ENCODE measurements at regions not wholly inside any gene's neighbourhood (a gene's known extent, or its start where the extent isn't known, plus 50 kb on each side); places are given as distances from the start of the nearest gene placed in this dataset.

- Histone ChIP-seq H3K9me3 (ENCODE audit: insufficient read depth, low read length) (no peaks in the 10 kb centered on the region), H3F3A (ENCODE audit: insufficient read depth) (no peaks in the 10 kb centered on the region), H3K4me3 (ENCODE audit: insufficient read depth, low read length, poor library complexity, severe bottlenecking) (no peak overlapping the region), H3K79me2 (ENCODE audit: insufficient read depth, low read length) (no peaks in the 10 kb centered on the region), H4K20me1 (ENCODE audit: low read depth, low read length) (no peaks in the 10 kb centered on the region), H3K27me3 (ENCODE audit: low read length) (no peaks in the 10 kb centered on the region), H3K4me2 (ENCODE audit: low read depth, low read length, poor library complexity, severe bottlenecking) (no peak overlapping the region), H2AFZ (ENCODE audit: low read depth, low read length, severe bottlenecking) (no peak overlapping the region), H3K9ac (ENCODE audit: low read length) (no peak overlapping the region), H3K36me3 (ENCODE audit: low read length) (no peaks in the 10 kb centered on the region), H3K9me2 (replicated peaks; ENCODE audit: insufficient read depth, low read length) (no peaks in the 10 kb centered on the region), H3K27ac (ENCODE audit: low read depth, low read length) (no peak overlapping the region)
- TF ChIP-seq CTCF (IDR thresholded peaks at IDR 0.05; ENCODE audit: insufficient read depth, low read length, poor library complexity, severe bottlenecking) (no peak), EZH2phosphoT487 (conservative IDR thresholded peaks at IDR 0.05; ENCODE audit: low read length) (no peak)
These were observed 166.1 kb upstream of the EEA1 start for GRCh38 chr12:93094988-93095737.

- Histone ChIP-seq H3F3A (ENCODE audit: insufficient read depth) (no peaks in the 10 kb centered on the region), H3K36me3 (ENCODE audit: low read length) (no peaks in the 10 kb centered on the region), H3K4me3 (ENCODE audit: insufficient read depth, low read length, poor library complexity, severe bottlenecking) (no peak overlapping the region), H3K4me2 (ENCODE audit: low read depth, low read length, poor library complexity, severe bottlenecking) (no peak overlapping the region), H3K9ac (ENCODE audit: low read length) (no peak overlapping the region), H3K27ac (ENCODE audit: low read depth, low read length) (no peak overlapping the region), H3K27me3 (ENCODE audit: low read length) (no peaks in the 10 kb centered on the region), H2AFZ (ENCODE audit: low read depth, low read length, severe bottlenecking) (no peak overlapping the region), H3K79me2 (ENCODE audit: insufficient read depth, low read length) (no peaks in the 10 kb centered on the region), H3K9me3 (ENCODE audit: insufficient read depth, low read length) (no peaks in the 10 kb centered on the region), H3K9me2 (replicated peaks; ENCODE audit: insufficient read depth, low read length) (no peaks in the 10 kb centered on the region), H4K20me1 (ENCODE audit: low read depth, low read length) (no peaks in the 10 kb centered on the region)
- TF ChIP-seq EZH2phosphoT487 (conservative IDR thresholded peaks at IDR 0.05; ENCODE audit: low read length): no peak
- no peak for TF ChIP-seq CTCF (IDR thresholded peaks at IDR 0.05; ENCODE audit: insufficient read depth, low read length, poor library complexity, severe bottlenecking)
These were observed 168.3 kb upstream of the EEA1 start for GRCh38 chr12:93097417-93097816.

GRCh38 chr12:93098077-93098476 lies 169.0 kb upstream of the EEA1 start:
- no peaks in the 10 kb centered on the region for H3K36me3 ChIP-seq (ENCODE audit: low read length)
- peak overlapping the region; percentile 98 for H2AFZ ChIP-seq (ENCODE audit: low read depth, low read length, severe bottlenecking)
- TF ChIP-seq EZH2phosphoT487 (conservative IDR thresholded peaks at IDR 0.05; ENCODE audit: low read length): no peak
- TF ChIP-seq CTCF (IDR thresholded peaks at IDR 0.05; ENCODE audit: insufficient read depth, low read length, poor library complexity, severe bottlenecking): peak; percentile 56
- H3K27ac ChIP-seq (ENCODE audit: low read depth, low read length): no peak overlapping the region
- H3K9me2 ChIP-seq (replicated peaks; ENCODE audit: insufficient read depth, low read length): no peaks in the 10 kb centered on the region
- no peaks in the 10 kb centered on the region for H3K27me3 ChIP-seq (ENCODE audit: low read length)
- no peaks in the 10 kb centered on the region for H4K20me1 ChIP-seq (ENCODE audit: low read depth, low read length)
- no peak overlapping the region for H3K9ac ChIP-seq (ENCODE audit: low read length)
- H3K4me3 ChIP-seq (ENCODE audit: insufficient read depth, low read length, poor library complexity, severe bottlenecking): no peak overlapping the region
- H3K9me3 ChIP-seq (ENCODE audit: insufficient read depth, low read length): no peaks in the 10 kb centered on the region
- H3K79me2 ChIP-seq (ENCODE audit: insufficient read depth, low read length): no peaks in the 10 kb centered on the region
- H3K4me2 ChIP-seq (ENCODE audit: low read depth, low read length, poor library complexity, severe bottlenecking): no peak overlapping the region
- no peaks in the 10 kb centered on the region for H3F3A ChIP-seq (ENCODE audit: insufficient read depth)

Data from SU-DHL-6 (cell line).